ENCODE measurements at regions not wholly inside any gene's neighbourhood (a gene's known extent, or its start where the extent isn't known, plus 50 kb on each side); places are given as distances from the start of the nearest gene placed in this dataset.

- DNase-seq (no peak), ATAC-seq (no peak)
Measured at GRCh38 chr3:105923140-105923539, 54.3 kb upstream of the CBLB start.

GRCh38 chr3:105927741-105928140 is 58.9 kb upstream of the CBLB start:
- no peak for ATAC-seq
- DNase-seq: no peak

- ATAC-seq (no peak), DNase-seq (no peak)
Measured at GRCh38 chr3:105930733-105931132, 61.9 kb upstream of the CBLB start.

- no peak for ATAC-seq
- no peak for DNase-seq
Measured at GRCh38 chr3:105931500-105931899, 62.7 kb upstream of the CBLB start.

- DNase-seq (no peak), ATAC-seq (no peak)
Measured at GRCh38 chr3:105933871-105934270, 65.1 kb upstream of the CBLB start.

- ATAC-seq: no peak
- DNase-seq: no peak
Measured at GRCh38 chr3:105938101-105938500, 69.3 kb upstream of the CBLB start.

GRCh38 chr3:105938806-105939205 is 70.0 kb upstream of the CBLB start:
- DNase-seq (no peak), ATAC-seq (no peak)

GRCh38 chr3:105944276-105944675 is 75.5 kb upstream of the CBLB start:
- ATAC-seq: no peak

GRCh38 chr3:105944721-105945120 is 75.9 kb upstream of the CBLB start:
- DNase-seq: no peak
- no peak for ATAC-seq

More at GRCh38 chr3:105944276-105944675, 75.5 kb upstream of the CBLB start:
- DNase-seq: no peak

- DNase-seq (no peak), ATAC-seq (no peak)
Measured at GRCh38 chr3:105948101-105948500, 79.3 kb upstream of the CBLB start.

- no peak for DNase-seq
- ATAC-seq: no peak
Measured at GRCh38 chr3:105950881-105951600, 82.2 kb upstream of the CBLB start.

GRCh38 chr3:105953831-105954230 is 85.0 kb upstream of the CBLB start:
- ATAC-seq: no peak
- no peak for DNase-seq

GRCh38 chr3:105956306-105956705 is 87.5 kb upstream of the CBLB start:
- no peak for ATAC-seq
- no peak for DNase-seq

- DNase-seq (no peak), ATAC-seq (no peak)
Measured at GRCh38 chr3:105957722-105958121, 88.9 kb upstream of the CBLB start.

- ATAC-seq (no peak), DNase-seq (no peak)
Measured at GRCh38 chr3:105958237-105959000, 89.6 kb upstream of the CBLB start.

GRCh38 chr3:105959851-105960250 is 91.0 kb upstream of the CBLB start:
- no peak for DNase-seq
- no peak for ATAC-seq

GRCh38 chr3:105960381-105960780 is 91.6 kb upstream of the CBLB start:
- DNase-seq (no peak), ATAC-seq (no peak)

GRCh38 chr3:105963161-105963560 is 94.3 kb upstream of the CBLB start:
- ATAC-seq (no peak), DNase-seq (no peak)

- no peak for DNase-seq
- ATAC-seq: no peak
Measured at GRCh38 chr3:105965384-105965783, 96.6 kb upstream of the CBLB start.

GRCh38 chr3:105967117-105967516 is 98.3 kb upstream of the CBLB start:
- DNase-seq: no peak

GRCh38 chr3:105970283-105970682 is 101.5 kb upstream of the CBLB start:
- no peak for DNase-seq
- ATAC-seq: no peak

More at GRCh38 chr3:105967117-105967516, 98.3 kb upstream of the CBLB start:
- ATAC-seq: no peak

GRCh38 chr3:105972069-105972468 is 103.3 kb upstream of the CBLB start:
- ATAC-seq: no peak

GRCh38 chr3:105974381-105974780 is 105.6 kb upstream of the CBLB start:
- ATAC-seq (no peak), DNase-seq (no peak)

More at GRCh38 chr3:105972069-105972468, 103.3 kb upstream of the CBLB start:
- no peak for DNase-seq

GRCh38 chr3:105976196-105976595 is 107.4 kb upstream of the CBLB start:
- DNase-seq (no peak), ATAC-seq (no peak)
